Peyer's patch (tissue), 4 donors: ENCODE measurements at regions not wholly inside any gene's neighbourhood (a gene's known extent, or its start where the extent isn't known, plus 50 kb on each side); places are given as distances from the start of the nearest gene placed in this dataset.

Source experiments
- POLR2A ChIP-seq, 2 donors: fragments of 450-650 bp; IDR thresholded peaks; one replicate each; pipeline ENCODE4 v1.5.1; 2017; ENCODE audit warnings: antibody characterized with exemption in 2 of 2, mild to moderate bottlenecking in 2 of 2, moderate library complexity in 2 of 2
- TF ChIP-seq, protein P1 (sequence below), 6 experiments: fragments of 450-650 bp in 4 of 6; fragments of 200-600 bp in 2 of 6; sonication (generic) in 1 of 6; IDR thresholded peaks; one replicate each; pipeline ENCODE4 v1.5.1; 2017 to 2019; ENCODE audit warnings: antibody characterized with exemption in 6 of 6, mild to moderate bottlenecking in 3 of 6, moderate library complexity in 1 of 6

DNA sequence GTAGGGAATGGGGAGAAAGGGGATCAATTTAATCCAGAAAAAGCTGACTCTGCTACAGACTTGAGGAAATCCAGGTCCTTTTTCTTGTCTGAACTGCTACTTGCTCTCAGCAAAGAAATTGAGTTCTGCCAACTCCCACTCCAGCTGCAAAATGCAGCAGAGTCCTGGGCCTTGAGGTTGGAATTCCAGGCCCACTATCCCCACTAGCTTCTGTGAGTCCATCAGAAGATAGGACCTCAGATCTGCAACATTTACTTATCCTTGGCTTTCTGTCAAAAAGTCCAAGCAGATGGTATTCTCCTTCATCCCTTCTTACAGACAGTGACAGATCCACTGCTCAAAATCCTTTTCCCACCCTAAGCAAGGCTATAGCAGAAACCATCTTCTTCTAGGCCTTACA is 219.2 kb downstream of the ARHGAP12 start:
- TF ChIP-seq POLR2A (IDR thresholded peaks at IDR 0.05), result no peak
- TF ChIP-seq, protein P1, sequence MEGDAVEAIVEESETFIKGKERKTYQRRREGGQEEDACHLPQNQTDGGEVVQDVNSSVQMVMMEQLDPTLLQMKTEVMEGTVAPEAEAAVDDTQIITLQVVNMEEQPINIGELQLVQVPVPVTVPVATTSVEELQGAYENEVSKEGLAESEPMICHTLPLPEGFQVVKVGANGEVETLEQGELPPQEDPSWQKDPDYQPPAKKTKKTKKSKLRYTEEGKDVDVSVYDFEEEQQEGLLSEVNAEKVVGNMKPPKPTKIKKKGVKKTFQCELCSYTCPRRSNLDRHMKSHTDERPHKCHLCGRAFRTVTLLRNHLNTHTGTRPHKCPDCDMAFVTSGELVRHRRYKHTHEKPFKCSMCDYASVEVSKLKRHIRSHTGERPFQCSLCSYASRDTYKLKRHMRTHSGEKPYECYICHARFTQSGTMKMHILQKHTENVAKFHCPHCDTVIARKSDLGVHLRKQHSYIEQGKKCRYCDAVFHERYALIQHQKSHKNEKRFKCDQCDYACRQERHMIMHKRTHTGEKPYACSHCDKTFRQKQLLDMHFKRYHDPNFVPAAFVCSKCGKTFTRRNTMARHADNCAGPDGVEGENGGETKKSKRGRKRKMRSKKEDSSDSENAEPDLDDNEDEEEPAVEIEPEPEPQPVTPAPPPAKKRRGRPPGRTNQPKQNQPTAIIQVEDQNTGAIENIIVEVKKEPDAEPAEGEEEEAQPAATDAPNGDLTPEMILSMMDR (IDR thresholded peaks at IDR 0.05), result no peak
